GM18861 (cell line): ENCODE measurements at regions not wholly inside any gene's neighbourhood (a gene's known extent, or its start where the extent isn't known, plus 50 kb on each side); places are given as distances from the start of the nearest gene placed in this dataset.

Source experiments
- ATAC-seq: cut with Tn5 transposase; IDR thresholded peaks from one replicate; pipeline ENCODE4 v1.9.1; 2021; ENCODE audit not compliant: unreplicated experiment

GRCh38 chr3:113136071-113136470, 75.3 kb upstream of the BOC start:
- no peak for ATAC-seq

GRCh38 chr3:113136544-113136943, 74.8 kb upstream of the BOC start:
- ATAC-seq = no peak

GRCh38 chr3:113138839-113139743, 72.3 kb upstream of the BOC start:
- ATAC-seq = no peak

- ATAC-seq = no peak
These were observed 70.5 kb upstream of the BOC start for GRCh38 chr3:113140876-113141275.

- no peak for ATAC-seq
These were observed 69.8 kb upstream of the BOC start for GRCh38 chr3:113141543-113141942.

GRCh38 chr3:113142476-113142875, 68.9 kb upstream of the BOC start:
- ATAC-seq = no peak

GRCh38 chr3:113143353-113143752, 68.0 kb upstream of the BOC start:
- ATAC-seq = no peak

- no peak for ATAC-seq
These were observed 63.6 kb upstream of the BOC start for GRCh38 chr3:113147681-113148261.

- ATAC-seq = no peak
These were observed 63.1 kb upstream of the BOC start for GRCh38 chr3:113148284-113148683.

- ATAC-seq = no peak
These were observed 61.1 kb upstream of the BOC start for GRCh38 chr3:113150250-113150649.

GRCh38 chr3:113151461-113152031, 59.8 kb upstream of the BOC start:
- no peak for ATAC-seq

- ATAC-seq = no peak
These were observed 58.5 kb upstream of the BOC start for GRCh38 chr3:113152849-113153248.

- no peak for ATAC-seq
These were observed 57.8 kb upstream of the BOC start for GRCh38 chr3:113153499-113154107.

GRCh38 chr3:113156816-113157333, 54.5 kb upstream of the BOC start:
- ATAC-seq = no peak

- no peak for ATAC-seq
These were observed 53.8 kb upstream of the BOC start for GRCh38 chr3:113157408-113158030.

GRCh38 chr3:113158171-113158570, 53.2 kb upstream of the BOC start:
- no peak for ATAC-seq
